T-helper 9 cell (primary cell): ENCODE measurements at regions not wholly inside any gene's neighbourhood (a gene's known extent, or its start where the extent isn't known, plus 50 kb on each side); places are given as distances from the start of the nearest gene placed in this dataset.

Experiments used
- DNase-seq: peaks from one replicate; pipeline ENCODE4 v3.0.0-alpha.2; 2020

DNA sequence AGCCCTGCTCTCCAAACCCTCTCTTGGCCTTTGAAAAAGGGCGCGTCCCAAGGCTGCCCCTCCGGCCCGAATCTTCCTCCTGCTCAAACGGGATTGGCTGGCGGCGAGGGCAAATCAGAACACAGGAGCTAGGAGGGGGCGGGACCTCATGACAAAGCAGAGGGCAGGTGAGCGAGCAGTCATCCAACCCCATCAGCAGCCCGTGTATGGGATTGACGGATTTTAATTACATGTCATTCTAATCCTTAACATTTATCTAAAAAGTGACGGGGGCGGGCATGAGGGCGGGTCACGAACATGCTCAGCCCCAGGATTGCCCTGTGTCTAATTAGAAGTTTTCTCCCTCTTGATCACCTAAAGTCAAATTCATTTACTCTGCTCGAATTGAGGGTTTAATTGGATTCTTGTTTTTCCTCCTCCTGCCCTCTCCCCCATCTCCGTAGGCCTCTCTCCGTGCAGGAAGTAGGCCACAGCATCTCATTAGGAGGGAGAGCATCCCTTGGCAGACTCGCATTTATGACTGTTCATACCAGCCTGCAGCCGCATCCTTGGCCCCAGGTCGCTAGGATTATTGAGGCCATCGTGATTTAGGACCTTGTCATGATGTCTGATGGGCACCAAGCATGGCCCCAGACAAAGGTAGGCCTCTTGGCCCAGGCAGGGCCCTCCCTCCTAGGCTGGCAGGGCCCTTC lies 147.1 kb downstream of the CHST1 start:
- no peak for DNase-seq

DNA sequence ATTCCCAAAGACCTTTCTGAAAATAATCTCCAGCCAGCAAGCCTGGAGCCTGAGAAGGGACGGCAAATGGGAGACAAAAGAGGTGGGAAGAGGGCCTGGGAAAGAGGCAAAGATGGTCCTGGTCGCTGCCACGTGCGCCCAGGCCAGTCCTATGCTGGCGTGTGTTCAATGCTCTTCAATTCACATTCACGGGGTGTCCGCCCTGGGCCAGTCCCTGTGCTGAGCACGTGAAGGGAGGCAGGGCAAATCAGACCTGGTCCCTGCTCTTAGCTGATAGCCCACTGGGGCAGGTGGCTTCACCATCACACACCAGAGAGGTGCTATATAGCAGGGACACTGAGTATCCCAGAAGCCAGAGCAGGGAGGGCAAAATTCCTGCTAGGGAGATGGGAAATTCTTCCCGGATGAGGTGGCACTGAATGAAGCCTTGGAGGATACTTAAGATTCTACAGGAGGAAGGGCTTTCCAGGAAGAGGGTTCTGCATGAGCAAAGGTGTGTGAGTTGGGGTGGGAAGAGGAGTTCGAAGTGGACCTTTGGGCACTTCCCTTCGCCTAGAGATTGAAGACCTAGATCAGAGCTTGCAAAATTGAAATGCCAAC lies 148.2 kb downstream of the CHST1 start:
- DNase-seq, result no peak

DNA sequence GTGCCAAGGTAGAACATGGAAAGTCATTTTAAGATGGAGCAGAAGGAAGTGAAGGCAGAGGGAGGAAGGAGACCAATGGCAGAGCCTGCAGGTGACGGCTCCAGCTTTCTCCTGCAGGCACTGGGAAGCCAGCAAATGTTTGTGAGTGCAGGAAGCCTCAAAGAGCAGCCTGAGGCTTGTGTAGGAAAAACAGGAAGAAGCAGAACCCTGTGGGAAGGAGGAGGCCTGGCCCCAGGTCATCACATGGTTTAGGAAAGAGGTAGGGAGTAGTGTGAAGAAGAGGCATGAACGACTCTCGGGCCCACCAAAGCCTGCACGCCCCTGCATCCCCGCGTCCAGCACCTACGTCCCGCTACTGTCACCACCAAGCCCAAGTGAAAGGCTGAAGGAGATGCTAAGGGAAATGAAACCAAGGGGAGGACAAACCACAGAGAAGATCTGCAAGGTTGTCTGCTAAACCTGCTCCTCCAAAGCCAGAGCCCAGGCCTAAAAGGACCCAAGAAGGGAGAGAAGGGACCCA lies 151.5 kb downstream of the CHST1 start:
- DNase-seq, result no peak

DNA sequence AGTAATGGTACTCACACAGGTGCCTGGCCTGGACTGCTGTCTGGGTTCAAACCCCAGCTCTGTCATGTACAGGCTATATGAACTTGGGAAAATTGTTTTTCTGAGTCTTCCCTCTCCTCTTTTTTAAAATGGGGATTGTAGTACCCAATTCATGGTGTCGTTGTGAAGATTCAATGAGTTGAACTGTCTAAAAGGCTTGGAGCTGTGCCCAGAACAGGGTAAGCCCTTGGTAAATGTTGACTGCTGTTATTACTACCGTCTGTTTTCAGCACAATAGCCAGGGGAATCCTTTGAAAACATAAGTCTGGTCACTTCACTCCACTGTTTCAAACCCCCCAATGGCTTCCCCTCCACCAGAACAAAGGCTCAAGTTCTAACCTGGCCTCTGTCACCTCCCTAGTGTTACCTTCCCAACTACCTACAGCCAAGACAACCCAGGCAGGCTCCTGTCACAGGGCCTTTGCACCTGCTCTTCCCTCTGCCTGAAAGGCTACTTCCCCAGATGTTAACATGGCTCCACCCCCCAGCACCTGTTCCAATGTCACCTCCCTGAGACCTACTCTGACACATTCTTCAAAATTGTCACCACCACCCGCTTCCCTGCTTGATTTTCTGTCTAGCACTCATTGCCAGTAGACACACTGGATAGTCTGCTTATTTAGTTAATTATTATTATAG lies 152.8 kb downstream of the CHST1 start:
- DNase-seq, result no peak

DNA sequence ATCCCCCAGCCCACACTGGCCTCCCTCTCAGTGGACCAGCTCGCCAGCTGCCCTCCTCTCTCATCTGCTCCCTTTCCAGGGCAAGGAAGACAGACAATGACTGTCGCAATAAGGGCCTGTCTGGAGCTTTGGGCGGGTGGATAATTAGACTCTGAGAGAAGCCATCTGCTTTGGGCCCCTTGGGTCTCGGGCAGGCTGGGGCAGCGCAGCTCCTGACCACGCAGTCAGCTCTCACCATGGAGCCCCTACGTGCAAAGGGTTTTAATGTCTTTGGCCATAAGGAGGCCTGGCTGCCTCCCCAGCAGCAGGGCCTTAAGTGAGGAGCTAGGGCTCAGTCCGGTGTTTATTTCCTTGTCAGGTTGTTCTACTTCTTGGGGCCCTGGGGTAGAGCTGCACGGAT lies 153.9 kb downstream of the CHST1 start:
- no peak for DNase-seq

DNA sequence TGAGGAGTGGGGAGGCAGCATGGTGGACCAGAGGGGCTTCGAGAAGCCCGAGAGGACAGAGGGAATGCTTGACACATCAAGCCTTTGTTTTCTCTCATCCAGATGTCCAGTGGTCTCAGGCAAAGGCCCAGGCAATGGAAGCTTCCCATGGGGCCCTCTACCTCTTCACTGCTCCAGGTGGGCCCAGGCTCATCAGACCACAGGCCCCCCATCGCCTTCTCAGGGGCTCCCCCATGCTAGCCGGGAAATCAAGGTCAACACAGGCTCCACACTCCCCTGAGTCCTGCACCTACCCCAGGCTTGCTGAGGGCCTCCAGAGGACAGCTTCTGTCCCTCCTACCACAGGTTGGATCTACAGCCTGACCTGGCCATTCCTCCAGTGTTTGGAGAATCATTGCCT lies 157.5 kb downstream of the CHST1 start:
- DNase-seq, result no peak

DNA sequence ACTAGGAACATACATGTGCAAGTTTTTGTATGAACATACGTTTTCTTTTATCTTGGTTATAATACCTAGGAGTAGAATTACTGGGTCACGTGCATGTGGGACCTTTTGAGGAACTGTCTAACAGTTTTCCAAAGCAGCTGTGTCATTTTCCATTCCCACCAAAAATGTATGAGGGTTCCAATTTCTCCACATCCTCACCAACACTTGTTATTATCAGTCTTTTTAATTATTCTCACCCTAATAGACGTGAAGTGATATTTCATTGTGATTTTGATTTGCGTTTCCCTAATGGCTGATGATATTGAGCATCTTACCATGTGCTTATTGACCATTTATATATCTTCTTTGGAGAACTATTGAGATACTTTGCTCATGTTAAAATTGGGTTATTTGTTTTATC lies 162.1 kb downstream of the CHST1 start:
- no peak for DNase-seq

DNA sequence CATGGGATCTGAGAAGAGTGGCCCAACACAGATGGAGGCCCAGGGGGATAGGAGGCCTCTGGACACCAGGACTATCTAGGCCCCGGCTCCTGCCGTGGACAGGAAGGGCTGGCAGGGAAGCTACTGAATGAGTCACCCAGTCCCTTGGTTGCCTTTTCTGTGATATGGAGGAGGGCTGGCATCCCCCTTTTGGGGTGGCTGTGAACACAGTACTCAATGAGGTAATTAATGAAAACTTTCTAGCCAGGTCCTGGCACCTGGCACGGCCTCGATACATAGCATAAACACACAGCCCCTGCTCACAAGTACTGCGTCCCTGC lies 163.2 kb downstream of the CHST1 start:
- no peak for DNase-seq

DNA sequence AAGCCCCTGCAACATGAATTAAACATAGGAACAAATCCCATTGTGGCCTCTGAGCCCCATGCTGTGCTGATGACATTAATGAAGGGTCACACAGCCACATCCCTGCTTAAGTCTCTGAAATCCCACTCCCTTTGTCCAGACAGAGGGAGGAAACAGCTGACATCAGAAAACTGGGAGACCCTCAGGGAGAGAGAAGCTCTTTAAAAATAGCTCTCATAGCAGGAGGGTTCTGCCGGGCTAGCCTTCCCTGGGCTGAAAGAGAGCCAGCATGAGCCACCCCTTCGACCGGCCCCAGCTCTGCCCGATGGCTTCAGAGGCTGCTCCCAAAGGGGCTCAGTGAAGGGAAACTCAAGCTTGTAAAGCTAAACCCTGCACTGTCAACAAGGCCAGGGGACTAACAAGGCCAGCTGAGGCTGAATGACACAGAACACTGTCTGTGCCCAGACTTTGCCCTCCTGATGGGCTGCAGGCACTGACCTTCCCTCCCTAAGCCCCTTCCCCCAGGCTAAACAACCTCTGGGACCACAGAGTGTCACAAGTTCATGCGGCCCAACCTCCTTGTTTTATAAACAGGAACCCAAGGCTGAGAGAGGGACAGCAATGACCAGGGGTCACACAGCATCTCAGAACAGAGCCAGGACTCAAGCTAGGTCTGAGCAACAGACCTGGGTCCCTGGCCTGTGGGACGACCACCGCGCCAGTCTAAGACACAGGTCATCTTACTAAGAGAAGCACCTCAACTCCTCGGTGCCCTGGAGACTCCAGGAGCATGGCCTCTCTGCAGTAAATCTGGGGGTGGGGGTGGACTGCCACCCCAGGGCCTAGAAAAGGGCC lies 163.8 kb downstream of the CHST1 start:
- DNase-seq, result no peak

DNA sequence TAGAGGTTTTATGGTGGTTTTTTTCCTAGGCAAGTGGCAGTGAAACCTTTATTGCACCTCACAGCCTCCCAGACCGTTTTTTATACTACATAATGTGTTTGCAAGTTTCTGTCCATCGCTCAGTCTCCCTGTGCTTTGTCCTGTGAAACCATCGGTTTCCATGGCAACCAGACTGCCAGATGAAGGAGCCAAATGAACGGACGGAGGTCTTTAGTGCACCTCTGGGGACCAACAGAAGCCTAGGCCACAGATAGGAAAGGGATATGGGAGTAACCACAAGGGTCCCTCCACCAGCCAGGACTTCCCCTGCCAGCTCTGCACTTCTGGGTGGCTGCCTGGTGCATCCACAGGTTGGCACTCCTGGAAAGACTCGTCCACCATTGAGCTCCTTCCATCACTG lies 165.0 kb downstream of the CHST1 start:
- no peak for DNase-seq

DNA sequence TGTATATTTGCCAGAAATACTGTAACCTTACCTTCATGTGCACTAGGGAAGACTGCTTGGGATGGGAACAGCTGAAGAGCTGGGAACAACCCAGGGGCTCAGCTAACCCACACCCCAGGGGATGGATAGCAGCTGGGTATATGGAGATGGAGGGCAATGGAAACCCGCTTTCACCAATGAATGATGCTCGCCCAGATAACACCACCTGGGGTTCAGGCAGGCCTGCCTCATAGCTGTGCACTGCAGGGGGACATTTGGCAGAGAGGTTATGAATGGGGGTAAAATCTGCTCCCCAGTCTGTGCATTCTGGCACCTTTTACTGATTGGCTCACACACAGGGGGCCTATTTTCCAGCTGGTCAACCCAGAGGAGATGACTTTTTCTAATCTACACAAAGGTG lies 170.7 kb downstream of the CHST1 start:
- DNase-seq, result no peak

DNA sequence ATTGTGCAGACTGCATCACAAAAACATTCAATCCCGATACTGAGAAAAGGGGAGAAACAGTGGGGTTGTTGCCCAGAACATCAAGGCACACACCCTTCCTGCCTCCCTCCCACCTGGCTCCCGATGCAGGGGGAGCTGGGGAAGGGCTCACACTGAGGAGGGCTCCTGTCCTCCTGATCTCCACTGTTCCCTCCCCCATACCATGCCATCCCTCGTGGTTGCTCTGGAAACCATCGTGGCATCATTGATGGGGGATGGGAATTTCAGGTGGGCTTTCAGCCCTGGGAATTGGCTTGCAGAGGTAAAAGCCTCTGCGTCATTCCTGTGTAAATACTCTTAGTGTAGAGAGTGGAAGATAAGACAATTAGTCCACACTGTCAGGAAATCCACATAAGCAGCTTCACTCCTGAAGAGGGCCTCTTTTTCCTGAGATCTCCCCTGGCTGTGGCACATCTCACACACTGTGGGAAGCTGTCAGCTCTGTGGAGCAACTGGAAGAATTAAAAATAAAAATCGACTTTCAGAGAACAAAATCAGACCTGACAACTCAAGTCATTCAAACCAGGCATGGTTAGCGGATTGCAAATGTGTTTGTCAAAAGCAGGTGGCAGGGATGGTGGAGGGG lies 176.0 kb downstream of the CHST1 start:
- DNase-seq, result no peak

DNA sequence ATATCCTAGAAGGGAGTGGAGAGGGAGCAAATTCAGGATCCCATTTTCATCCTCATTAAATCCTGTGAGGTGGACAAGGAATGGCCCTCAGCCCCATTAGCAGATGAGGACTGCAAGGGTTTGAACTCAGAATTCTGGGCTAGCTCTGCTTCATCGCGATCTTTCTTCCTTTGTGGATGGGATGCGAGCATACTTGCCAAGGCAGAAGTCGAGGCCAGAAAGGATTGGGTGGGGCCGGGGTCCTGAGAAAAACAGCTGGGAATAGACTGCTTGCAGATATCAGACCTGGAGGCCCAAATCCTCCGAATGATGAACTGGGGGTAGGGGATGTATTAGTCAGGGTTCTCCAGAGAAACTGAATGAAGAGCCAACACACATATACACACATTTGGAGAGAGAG lies 179.0 kb downstream of the CHST1 start:
- no peak for DNase-seq

DNA sequence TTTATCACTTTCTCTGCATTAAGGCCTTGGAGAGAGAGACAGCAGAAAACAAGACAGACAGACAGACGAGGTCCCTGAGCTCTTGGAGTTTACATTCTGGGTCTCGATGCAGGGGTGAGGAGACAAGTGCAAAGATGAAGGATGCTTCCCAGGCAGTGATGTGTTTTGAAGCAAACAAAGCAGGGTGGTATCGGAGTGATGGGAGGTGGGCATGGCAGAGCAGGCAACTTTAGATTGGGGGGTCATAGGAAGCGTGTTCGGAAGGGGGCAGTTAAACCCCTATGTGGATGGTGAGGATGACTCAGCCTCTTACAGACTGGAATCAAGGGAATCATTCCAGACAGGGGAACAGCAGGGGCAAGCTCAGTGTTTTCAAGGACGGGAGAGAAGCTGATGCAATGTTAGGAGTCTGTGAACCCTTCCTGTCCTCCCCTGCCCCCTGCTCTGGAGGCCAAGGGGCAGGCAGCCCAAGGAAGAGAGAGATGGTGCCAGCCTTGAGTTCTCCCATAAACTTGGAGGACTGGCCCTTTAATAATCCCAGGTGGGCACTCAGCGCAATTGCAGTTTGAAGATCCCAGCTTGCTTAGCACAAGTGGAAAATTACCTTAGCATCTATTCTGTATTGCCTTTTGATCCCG lies 180.2 kb downstream of the CHST1 start:
- DNase-seq, result no peak

DNA sequence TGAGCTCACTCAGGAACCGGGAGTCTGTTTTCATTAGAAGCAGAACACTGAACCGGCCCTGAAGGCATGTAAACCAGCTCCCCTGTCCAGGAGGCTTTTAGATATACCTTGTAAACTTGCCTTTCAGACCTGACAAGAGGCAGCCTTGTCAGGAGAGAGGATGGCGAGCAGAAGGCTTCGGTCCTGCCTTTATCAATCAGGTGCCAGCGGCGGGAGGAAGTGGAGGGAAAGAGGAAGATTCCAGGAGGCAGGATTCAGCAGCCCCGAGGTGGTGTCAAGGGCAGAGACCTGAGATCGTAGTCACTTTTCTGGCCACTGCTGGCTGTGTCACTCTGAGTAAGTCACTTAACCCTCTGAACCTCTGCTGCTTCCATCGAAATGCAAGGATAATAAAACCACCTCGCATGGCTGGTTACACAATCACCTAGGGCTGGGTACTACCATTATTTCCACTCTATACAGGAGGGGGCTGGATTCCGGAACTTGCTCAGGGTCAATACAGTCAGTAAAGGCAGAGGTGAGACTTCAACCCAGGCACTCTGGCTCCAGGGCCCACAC lies 181.0 kb downstream of the CHST1 start:
- no peak for DNase-seq

DNA sequence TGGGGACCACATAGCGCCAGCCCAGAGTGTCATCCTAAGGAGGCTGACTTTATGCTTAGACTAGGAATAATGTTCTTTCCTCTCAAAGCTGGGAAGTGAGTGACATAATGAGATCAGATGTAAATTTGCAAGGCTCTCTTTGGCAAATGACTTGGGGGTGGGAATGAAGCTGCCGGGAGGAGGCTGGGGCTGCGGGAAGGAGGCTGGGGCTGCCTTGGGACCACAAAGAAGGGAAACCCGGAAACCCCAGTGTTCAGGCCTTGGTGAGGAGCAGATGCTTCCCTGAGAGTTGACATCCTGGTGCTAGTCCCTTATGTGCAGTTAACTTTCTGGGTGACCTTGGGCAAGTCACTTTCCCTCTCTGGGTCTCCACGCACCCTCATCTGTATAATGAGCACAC lies 182.0 kb downstream of the CHST1 start:
- no peak for DNase-seq

DNA sequence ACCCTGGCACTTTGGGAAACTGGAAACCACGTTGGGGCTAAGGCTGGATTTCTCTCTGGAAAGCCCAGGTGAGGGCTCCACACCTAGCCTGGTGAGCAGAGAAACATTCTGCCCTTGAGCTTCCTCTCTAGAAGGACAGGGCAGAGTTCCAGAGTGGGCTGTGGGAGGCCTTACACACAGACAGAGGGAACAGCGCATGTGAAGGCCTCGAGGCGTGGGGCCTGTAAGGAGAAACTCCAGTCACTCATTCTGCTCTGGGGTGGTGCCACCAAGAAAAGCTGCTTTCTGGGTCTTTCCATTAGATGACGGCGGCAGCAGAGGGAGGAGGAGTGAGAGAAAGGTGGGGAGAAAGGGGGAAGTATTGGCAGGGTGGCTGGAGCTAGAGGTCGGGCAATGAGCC lies 183.1 kb downstream of the CHST1 start:
- DNase-seq, result no peak

DNA sequence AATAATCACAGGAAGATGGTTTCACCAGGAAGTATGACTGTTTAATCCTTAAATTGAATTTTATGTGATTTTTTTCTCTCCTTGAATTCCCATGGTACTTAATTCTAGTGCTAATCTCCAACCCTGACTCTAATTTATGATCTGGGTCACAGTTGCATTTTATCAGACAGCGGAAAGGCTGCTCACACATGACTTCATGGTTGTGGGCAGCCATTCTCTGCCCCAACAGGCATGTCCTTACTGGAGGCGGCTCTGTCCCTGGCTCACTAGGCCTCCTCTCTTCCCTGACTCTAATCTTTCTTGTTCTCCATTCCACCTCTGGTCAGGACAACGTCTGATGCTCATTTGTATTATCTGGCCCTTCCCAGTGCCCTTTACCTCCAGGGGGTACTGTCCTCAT lies 184.4 kb downstream of the CHST1 start:
- DNase-seq, result no peak

DNA sequence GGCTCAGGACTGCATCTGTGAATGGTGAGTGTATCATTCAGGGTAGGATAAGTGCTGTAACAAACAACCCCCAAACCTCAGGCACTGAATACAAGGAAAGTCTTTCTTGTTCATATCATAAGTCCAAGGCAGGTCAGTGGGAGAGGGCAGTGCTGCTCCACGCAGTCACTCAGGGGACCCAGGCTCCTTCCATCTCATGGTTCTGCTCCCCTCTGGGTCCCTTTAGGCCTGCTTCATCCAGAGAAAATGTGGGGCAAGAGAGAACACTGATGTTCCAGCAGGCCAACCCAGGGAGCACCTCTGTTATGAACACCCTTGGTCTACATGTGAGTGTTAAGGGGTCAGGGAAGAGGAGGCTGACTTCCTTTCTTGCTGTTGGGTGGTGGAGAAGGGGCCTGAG lies 187.8 kb downstream of the CHST1 start:
- DNase-seq, result no peak

DNA sequence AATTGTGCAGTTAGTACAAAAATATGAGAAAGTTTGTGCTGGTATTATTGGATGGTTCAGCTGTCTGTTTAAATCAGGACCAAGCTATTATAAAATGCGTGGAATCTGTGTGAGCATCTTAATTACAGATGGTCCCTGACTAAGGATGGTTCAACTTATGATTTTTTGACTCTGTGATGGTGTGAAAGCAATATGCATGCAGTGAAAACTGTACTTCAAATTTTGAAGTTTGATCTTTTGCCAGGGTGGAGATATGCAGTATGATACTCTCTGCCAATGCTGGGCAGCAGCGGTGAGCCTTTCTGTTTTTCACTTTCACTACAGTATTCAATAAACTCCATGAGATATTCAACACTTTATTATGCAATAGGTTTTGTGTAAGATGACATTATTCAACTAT lies 189.3 kb downstream of the CHST1 start:
- DNase-seq, result no peak

DNA sequence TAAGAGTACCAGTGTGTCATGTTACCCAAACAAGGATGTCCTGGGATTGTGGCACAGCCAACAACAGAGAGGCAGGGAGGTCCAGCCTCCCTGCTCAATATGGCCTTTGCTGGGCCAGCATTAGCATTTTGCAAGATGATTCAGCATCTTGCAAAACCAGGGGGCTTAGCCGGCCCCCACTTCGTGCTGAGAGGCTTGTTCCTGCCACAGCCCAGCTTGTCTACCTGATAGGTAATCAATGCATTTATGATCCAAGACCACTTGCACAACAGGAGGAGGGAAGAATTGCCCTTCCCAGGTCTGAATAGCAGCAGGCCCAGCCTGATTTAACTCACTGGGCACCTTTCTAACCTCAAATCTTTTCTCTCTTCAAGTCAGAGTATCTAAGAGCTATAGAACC lies 189.0 kb upstream of the SYT13 start:
- DNase-seq, result no peak

DNA sequence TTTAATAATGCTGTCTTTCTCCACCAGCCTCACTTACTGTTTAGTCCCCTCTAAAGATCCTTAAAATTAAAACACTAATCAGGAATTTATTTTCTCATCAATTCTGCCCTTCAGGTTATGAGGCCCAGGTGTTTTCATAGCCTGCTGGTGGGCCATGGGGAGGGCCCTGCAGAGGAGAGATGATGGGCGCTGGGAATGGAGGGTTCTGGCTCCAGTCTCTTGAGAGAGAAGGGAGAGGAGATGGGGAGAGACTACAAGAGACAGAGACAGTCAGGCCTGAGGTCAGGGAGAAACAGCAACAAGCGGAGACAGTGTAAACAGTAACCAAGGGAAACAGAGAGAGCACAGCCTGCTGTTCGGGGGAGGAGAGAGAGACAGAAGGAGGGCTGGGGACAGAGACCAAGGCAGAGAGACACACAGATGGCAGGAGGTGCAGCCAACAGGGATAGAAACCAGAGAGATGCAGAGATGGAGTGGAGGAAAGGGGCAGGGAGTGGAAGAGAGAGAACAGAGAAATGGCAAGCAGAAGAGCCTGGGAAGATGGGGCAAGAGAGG lies 187.3 kb upstream of the SYT13 start:
- no peak for DNase-seq
